Type B pancreatic cell (in vitro differentiated cells): ENCODE measurements at regions not wholly inside any gene's neighbourhood (a gene's known extent, or its start where the extent isn't known, plus 50 kb on each side); places are given as distances from the start of the nearest gene placed in this dataset.

ENCODE experiments used
- DNase-seq: peaks from one replicate; pipeline ENCODE4 v3.0.0; 2021; ENCODE audit warnings: mixed read lengths; ENCODE audit not compliant: unreplicated experiment; ENCODE audit errors: extremely low spot score
- H3K27ac Mint-ChIP-seq: 2 replicates; pipeline ENCODE4 v1.8.0; 2021; ENCODE audit warnings: mild to moderate bottlenecking, mixed read lengths
- H3K27me3 Mint-ChIP-seq: 2 replicates; pipeline ENCODE4 v1.8.0; 2021; ENCODE audit warnings: mixed read lengths
- H3K36me3 Mint-ChIP-seq: 2 replicates; pipeline ENCODE4 v1.8.0; 2021; ENCODE audit warnings: mixed read lengths
- H3K4me1 Mint-ChIP-seq: one replicate; pipeline ENCODE4 v1.8.0; 2021; ENCODE audit warnings: mixed read lengths; ENCODE audit not compliant: unreplicated experiment
- H3K4me3 Mint-ChIP-seq: 2 replicates; pipeline ENCODE4 v1.8.0; 2021; ENCODE audit warnings: mild to moderate bottlenecking, mixed read lengths
- H3K9me3 Mint-ChIP-seq: 2 replicates; pipeline ENCODE4 v1.8.0; 2021; ENCODE audit warnings: mixed read lengths
- TF ChIP-seq, protein P1 (sequence below): fragments of 200-600 bp; sonication (generic); conservative IDR thresholded peaks from 2 replicates; pipeline ENCODE4 v1.5.0; 2021; ENCODE audit warnings: antibody characterized with exemption, mild to moderate bottlenecking

DNA sequence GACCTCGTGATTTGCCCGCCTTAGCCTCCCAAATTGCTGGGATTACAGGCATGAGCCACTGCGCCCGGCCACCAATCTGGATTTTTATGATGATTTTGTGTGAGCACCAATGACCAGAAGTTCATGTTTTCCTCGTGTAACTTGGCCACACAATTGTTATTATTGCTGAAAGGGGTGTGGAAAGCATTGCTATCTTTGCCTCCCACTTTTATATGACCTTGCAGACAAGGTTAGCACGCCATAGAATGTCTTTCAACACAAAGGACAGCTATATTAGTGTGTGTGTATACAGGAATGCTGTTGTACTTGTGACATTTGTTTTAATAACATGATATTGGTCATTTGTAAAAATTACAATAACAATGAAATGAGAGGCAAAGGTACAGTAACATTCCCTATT, 155.0 kb upstream of the ERCC6L2 start:
- H3K9me3 Mint-ChIP-seq: peaks cover 14% of the 10 kb centered on the region
- no peak overlapping the region for H3K4me3 Mint-ChIP-seq
- H3K27ac Mint-ChIP-seq: no peak overlapping the region
- peaks cover 5% of the 10 kb centered on the region for H3K4me1 Mint-ChIP-seq
- H3K36me3 Mint-ChIP-seq: no peaks in the 10 kb centered on the region
- no peaks in the 10 kb centered on the region for H3K27me3 Mint-ChIP-seq
- DNase-seq: no peak
- TF ChIP-seq, protein P1, sequence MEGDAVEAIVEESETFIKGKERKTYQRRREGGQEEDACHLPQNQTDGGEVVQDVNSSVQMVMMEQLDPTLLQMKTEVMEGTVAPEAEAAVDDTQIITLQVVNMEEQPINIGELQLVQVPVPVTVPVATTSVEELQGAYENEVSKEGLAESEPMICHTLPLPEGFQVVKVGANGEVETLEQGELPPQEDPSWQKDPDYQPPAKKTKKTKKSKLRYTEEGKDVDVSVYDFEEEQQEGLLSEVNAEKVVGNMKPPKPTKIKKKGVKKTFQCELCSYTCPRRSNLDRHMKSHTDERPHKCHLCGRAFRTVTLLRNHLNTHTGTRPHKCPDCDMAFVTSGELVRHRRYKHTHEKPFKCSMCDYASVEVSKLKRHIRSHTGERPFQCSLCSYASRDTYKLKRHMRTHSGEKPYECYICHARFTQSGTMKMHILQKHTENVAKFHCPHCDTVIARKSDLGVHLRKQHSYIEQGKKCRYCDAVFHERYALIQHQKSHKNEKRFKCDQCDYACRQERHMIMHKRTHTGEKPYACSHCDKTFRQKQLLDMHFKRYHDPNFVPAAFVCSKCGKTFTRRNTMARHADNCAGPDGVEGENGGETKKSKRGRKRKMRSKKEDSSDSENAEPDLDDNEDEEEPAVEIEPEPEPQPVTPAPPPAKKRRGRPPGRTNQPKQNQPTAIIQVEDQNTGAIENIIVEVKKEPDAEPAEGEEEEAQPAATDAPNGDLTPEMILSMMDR: no peak

DNA sequence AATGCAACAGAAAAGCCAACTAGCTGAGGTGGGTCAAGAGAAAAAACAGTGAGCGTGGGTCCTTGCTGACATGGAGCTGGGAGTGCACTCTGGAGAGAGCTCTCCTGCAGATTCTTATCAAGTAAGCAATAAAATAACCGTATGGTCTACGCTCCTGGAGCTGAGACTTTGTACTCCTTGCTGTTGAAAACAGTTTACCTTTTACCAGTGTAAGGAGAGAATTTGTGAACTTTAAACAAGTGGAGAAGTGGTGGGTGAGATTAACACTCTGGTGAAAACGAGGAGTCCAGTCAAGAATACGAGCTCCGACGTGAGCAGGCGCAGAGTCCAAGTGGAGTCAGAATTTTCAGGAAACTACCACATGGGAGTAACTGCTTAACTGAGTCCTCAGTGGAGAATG, 156.1 kb upstream of the ERCC6L2 start:
- H3K9me3 Mint-ChIP-seq: peaks cover 13% of the 10 kb centered on the region
- H3K4me3 Mint-ChIP-seq: no peak overlapping the region
- H3K4me1 Mint-ChIP-seq: peaks cover 5% of the 10 kb centered on the region
- no peaks in the 10 kb centered on the region for H3K36me3 Mint-ChIP-seq
- no peak for DNase-seq
- no peaks in the 10 kb centered on the region for H3K27me3 Mint-ChIP-seq
- H3K27ac Mint-ChIP-seq: no peak overlapping the region
- TF ChIP-seq, protein P1: no peak

DNA sequence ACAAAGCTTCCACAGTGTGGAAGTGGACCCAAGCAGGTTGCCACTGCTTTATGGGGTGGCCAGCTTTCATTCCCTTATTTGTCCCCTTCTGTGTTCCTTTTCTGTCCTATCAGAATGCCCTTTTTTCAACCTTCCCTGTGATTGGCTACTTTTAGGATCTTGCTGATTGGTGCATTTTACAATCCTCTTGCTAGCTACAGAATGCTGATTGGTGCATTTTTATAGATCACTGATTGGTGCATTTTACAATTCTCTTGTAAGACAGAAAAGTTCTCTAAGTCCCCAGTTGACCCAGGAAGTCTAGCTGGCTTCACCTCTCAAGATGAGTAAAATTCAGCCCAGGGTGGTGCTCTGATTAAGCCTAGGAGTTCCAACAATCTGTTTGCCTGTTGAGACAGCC, 157.2 kb upstream of the ERCC6L2 start:
- Mint-ChIP-seq H3K4me1 (no peaks in the 10 kb centered on the region), H3K27ac (no peak overlapping the region), H3K4me3 (no peak overlapping the region), H3K36me3 (no peaks in the 10 kb centered on the region), H3K9me3 (peaks cover 13% of the 10 kb centered on the region), H3K27me3 (no peaks in the 10 kb centered on the region)
- TF ChIP-seq, protein P1: no peak
- no peak for DNase-seq

DNA sequence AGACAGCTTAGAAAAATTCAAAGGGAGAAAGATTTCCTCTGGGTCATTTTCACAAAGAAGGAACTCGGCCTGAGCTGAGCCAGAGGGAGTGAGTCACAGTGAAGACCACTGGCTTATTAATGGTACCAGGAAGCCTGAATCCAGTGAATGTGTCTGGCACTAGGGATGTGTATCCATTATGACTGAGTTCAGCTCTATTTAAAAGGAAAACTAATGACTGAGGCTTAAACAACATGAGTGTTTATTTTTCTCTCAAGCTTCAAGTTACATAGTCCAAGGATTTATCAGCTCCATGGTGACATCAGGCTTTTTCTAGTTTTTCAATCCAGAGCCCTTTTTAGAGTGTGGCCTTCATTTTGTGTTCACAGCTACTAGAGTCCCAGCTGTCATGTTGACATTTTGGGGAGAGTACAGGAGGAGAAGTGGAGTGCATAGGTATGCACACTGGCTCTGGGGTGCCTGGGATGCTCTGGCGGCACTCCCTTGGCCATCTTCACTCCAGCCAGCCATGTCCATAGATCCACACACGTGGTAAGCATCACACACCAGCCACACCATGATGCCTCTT, 159.5 kb upstream of the ERCC6L2 start:
- Mint-ChIP-seq H3K9me3 (peaks cover 13% of the 10 kb centered on the region), H3K4me3 (no peak overlapping the region), H3K36me3 (no peaks in the 10 kb centered on the region), H3K27ac (no peak overlapping the region), H3K4me1 (no peaks in the 10 kb centered on the region), H3K27me3 (no peaks in the 10 kb centered on the region)
- TF ChIP-seq, protein P1: no peak
- DNase-seq: no peak

DNA sequence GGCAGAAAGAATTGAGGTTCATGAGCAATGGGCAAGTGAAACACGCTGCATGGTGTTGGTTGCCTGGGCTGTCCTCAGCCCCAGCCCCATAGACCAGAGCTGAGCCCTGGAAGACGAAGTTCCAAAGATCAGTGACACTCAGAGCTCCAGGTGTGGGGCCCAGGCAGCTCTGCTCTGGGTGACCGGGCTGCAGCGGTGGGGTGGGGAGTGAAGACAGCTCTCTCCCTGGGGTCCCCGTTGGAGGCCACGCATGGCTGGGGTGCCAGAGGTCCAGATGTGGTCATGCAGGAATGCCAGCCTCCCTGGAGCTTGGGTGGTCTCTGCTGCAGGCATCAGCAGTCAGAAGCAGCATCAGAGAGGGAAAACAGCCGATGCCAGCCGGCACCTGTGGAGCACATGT, 165.0 kb upstream of the ERCC6L2 start:
- Mint-ChIP-seq H3K4me3 (no peak overlapping the region), H3K36me3 (no peaks in the 10 kb centered on the region), H3K4me1 (no peaks in the 10 kb centered on the region), H3K27ac (no peak overlapping the region), H3K9me3 (peaks cover 2% of the 10 kb centered on the region), H3K27me3 (no peaks in the 10 kb centered on the region)
- DNase-seq: no peak
- TF ChIP-seq, protein P1: no peak

DNA sequence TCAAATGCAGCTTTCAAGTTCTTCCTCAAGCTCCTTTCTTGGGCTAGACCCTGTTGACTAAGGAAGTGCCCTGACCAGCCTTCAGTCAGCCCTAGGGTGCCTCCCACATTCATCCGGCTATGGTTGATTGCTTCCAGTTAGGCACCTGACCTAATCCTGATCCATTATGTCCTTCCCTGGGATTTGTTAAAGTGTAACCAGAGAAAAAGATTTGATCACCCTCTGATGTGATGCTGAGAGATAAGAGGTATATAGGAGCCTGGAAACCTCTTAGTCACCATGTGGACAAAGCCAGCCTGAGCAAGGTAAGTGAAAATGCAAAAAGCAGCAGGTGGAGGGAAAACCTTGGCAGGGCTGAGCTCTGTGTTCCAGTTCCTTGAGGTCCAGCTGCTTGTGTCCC, 178.8 kb upstream of the ERCC6L2 start:
- Mint-ChIP-seq H3K27ac (no peak overlapping the region), H3K27me3 (no peaks in the 10 kb centered on the region), H3K4me3 (no peak overlapping the region), H3K4me1 (peaks cover 5% of the 10 kb centered on the region), H3K36me3 (no peaks in the 10 kb centered on the region), H3K9me3 (peaks cover 8% of the 10 kb centered on the region)
- TF ChIP-seq, protein P1: no peak
- no peak for DNase-seq
